Cardiac muscle cell (in vitro differentiated cells and primary cell): ENCODE measurements at regions not wholly inside any gene's neighbourhood (a gene's known extent, or its start where the extent isn't known, plus 50 kb on each side); places are given as distances from the start of the nearest gene placed in this dataset.

Experiments
- DNase-seq, 2 donors: peaks; one replicate each; pipeline versions ENCODE4 v3.0.0 to v3.0.0-alpha.2; 2010 to 2017; ENCODE audit warnings: low read depth in 1 of 2, low spot score in 1 of 2
- H3K27ac ChIP-seq: fragments of 200-600 bp; sonication (generic); 2 replicates; pipeline ENCODE4 v1.5.1; 2016
- H3K27me3 ChIP-seq: fragments of 200-600 bp; sonication (generic); 2 replicates; pipeline ENCODE4 v1.6.0; 2016; ENCODE audit warnings: control low read depth
- H3K36me3 ChIP-seq: fragments of 200-600 bp; sonication (generic); 2 replicates; pipeline ENCODE4 v1.5.1; 2016; ENCODE audit warnings: control low read depth
- H3K4me1 ChIP-seq: fragments of 200-600 bp; sonication (generic); 2 replicates; pipeline ENCODE4 v1.8.1; 2017; ENCODE audit warnings: low read depth, mild to moderate bottlenecking, mixed run types
- H3K4me3 ChIP-seq: fragments of 200-600 bp; sonication (generic); 2 replicates; pipeline ENCODE4 v1.5.1; 2016; ENCODE audit warnings: mild to moderate bottlenecking
- H3K9me3 ChIP-seq: fragments of 200-600 bp; sonication (generic); 2 replicates; pipeline ENCODE4 v1.5.1; 2017; ENCODE audit warnings: low read depth, mild to moderate bottlenecking, control low read depth
- CTCF ChIP-seq: IDR thresholded peaks from 2 replicates; pipeline ENCODE4 v1.5.1; 2012; ENCODE audit warnings: low read depth, mild to moderate bottlenecking, low read length

GRCh38 chr9:111730937-111731567 lies 63.7 kb downstream of the SHOC1 start:
- DNase-seq, result peak; percentile 23 to 93
- no peaks in the 10 kb centered on the region for H3K27me3 ChIP-seq
- H3K4me1 ChIP-seq, result no peaks in the 10 kb centered on the region
- TF ChIP-seq CTCF, result no peak
- H3K27ac ChIP-seq, result no peak overlapping the region
- no peak overlapping the region for H3K4me3 ChIP-seq
- no peaks in the 10 kb centered on the region for H3K9me3 ChIP-seq
- H3K36me3 ChIP-seq, result no peaks in the 10 kb centered on the region

GRCh38 chr9:111728617-111729366 lies 65.9 kb downstream of the SHOC1 start:
- H3K9me3 ChIP-seq, result no peaks in the 10 kb centered on the region
- no peak overlapping the region for H3K4me3 ChIP-seq
- H3K36me3 ChIP-seq, result no peaks in the 10 kb centered on the region
- no peaks in the 10 kb centered on the region for H3K4me1 ChIP-seq
- no peak for TF ChIP-seq CTCF
- no peaks in the 10 kb centered on the region for H3K27me3 ChIP-seq
- no peak overlapping the region for H3K27ac ChIP-seq
- peak in 1 of 2 donors; percentile 88 for DNase-seq

GRCh38 chr9:111728143-111728542 lies 66.6 kb downstream of the SHOC1 start:
- no peak overlapping the region for H3K4me3 ChIP-seq
- H3K27me3 ChIP-seq, result no peaks in the 10 kb centered on the region
- H3K27ac ChIP-seq, result no peak overlapping the region
- peak in 1 of 2 donors; percentile 10 for DNase-seq
- TF ChIP-seq CTCF, result no peak
- H3K9me3 ChIP-seq, result no peaks in the 10 kb centered on the region
- H3K36me3 ChIP-seq, result no peaks in the 10 kb centered on the region
- no peaks in the 10 kb centered on the region for H3K4me1 ChIP-seq

- no peaks in the 10 kb centered on the region for H3K36me3 ChIP-seq
- H3K27me3 ChIP-seq, result no peaks in the 10 kb centered on the region
- DNase-seq, result no peak
- H3K4me3 ChIP-seq, result no peak overlapping the region
- TF ChIP-seq CTCF, result no peak
- no peaks in the 10 kb centered on the region for H3K4me1 ChIP-seq
- H3K9me3 ChIP-seq, result no peaks in the 10 kb centered on the region
- no peak overlapping the region for H3K27ac ChIP-seq
Measured at GRCh38 chr9:111726949-111727348, 65.5 kb downstream of the GNG10 start.

GRCh38 chr9:111720174-111720573 lies 58.8 kb downstream of the GNG10 start:
- H3K36me3 ChIP-seq, result no peaks in the 10 kb centered on the region
- H3K27ac ChIP-seq, result no peak overlapping the region
- TF ChIP-seq CTCF, result peak; percentile 9
- H3K4me3 ChIP-seq, result no peak overlapping the region
- H3K27me3 ChIP-seq, result no peaks in the 10 kb centered on the region
- no peaks in the 10 kb centered on the region for H3K9me3 ChIP-seq
- peak in 1 of 2 donors; percentile 20 for DNase-seq
- H3K4me1 ChIP-seq, result no peaks in the 10 kb centered on the region
